Activated T-helper 1 cell treated with anti-CD3 and anti-CD28 coated beads, Interleukin-12 subunit alpha, Interleukin-12 subunit beta, Interleukin-2, Interleukin-4 antibody, amounts not matched to agents 30 ng/mL and 10 ng/mL and 1 ng/mL, durations not matched to agents 14 hours and 24 hours and 36 hours (primary cell): ENCODE measurements at regions not wholly inside any gene's neighbourhood (a gene's known extent, or its start where the extent isn't known, plus 50 kb on each side); places are given as distances from the start of the nearest gene placed in this dataset.

Experiments
- DNase-seq: peaks from one replicate; pipeline ENCODE4 v3.0.0; 2021; ENCODE audit warnings: low spot score
- H3K27ac Mint-ChIP-seq: one replicate; pipeline ENCODE4 v1.8.0; 2021; ENCODE audit warnings: mild to moderate bottlenecking, mixed read lengths
- H3K27me3 Mint-ChIP-seq: one replicate; pipeline ENCODE4 v1.8.0; 2022; ENCODE audit warnings: mild to moderate bottlenecking, moderate library complexity, mixed read lengths; ENCODE audit not compliant: insufficient read depth
- H3K36me3 Mint-ChIP-seq: one replicate; pipeline ENCODE4 v1.8.0; 2021; ENCODE audit warnings: low read depth, mixed read lengths
- H3K4me1 Mint-ChIP-seq: one replicate; pipeline ENCODE4 v1.8.0; 2021; ENCODE audit warnings: low read depth, mixed read lengths
- H3K4me3 Mint-ChIP-seq: one replicate; pipeline ENCODE4 v1.8.0; 2021; ENCODE audit warnings: mild to moderate bottlenecking, moderate library complexity, mixed read lengths
- H3K9me3 Mint-ChIP-seq: one replicate; pipeline ENCODE4 v1.8.0; 2021; ENCODE audit warnings: mixed read lengths
- intact Hi-C: fragments of 100-400 bp; cut with micrococcal nuclease; formaldehyde crosslinking; loops from one replicate; pipeline ENCODE4 v1.15.1; 2024

DNA sequence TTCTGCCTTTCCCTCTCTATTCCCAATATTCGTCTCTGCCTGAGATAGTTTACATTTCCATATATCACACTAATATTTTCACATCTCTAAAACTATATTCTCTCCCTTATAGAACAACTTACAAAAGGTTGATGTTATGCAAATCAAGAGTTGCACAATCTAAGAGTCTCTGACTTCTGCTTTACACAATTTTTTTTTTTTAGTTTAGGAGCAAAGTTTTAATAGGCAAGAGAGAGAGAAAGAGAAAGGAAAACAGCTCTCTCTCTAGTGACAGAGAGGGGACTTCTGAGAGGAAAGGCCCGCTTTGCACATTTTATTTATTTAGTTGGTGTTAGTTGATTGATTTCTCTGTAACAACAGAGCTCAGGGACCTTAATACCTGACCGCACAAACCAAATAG is 380.2 kb downstream of the TXNL1 start:
- H3K27ac Mint-ChIP-seq = no peak overlapping the region
- H3K9me3 Mint-ChIP-seq = no peaks in the 10 kb centered on the region
- H3K27me3 Mint-ChIP-seq = no peaks in the 10 kb centered on the region
- no peak for DNase-seq
- no peaks in the 10 kb centered on the region for H3K36me3 Mint-ChIP-seq
- H3K4me1 Mint-ChIP-seq = no peaks in the 10 kb centered on the region
- H3K4me3 Mint-ChIP-seq = no peak overlapping the region
- intact Hi-C loops = no loop called here

GRCh38 chr18:56257205-56257604 is 381.2 kb downstream of the TXNL1 start:
- intact Hi-C loops = no loop called here
- no peak for DNase-seq
- Mint-ChIP-seq H3K4me1 (no peaks in the 10 kb centered on the region), H3K27ac (no peak overlapping the region), H3K4me3 (no peak overlapping the region), H3K27me3 (no peaks in the 10 kb centered on the region), H3K36me3 (no peaks in the 10 kb centered on the region), H3K9me3 (no peaks in the 10 kb centered on the region)

GRCh38 chr18:56256659-56257058 is 381.7 kb downstream of the TXNL1 start:
- Mint-ChIP-seq H3K36me3 (no peaks in the 10 kb centered on the region), H3K9me3 (no peaks in the 10 kb centered on the region), H3K27ac (no peak overlapping the region), H3K27me3 (no peaks in the 10 kb centered on the region), H3K4me3 (no peak overlapping the region), H3K4me1 (no peaks in the 10 kb centered on the region)
- intact Hi-C loops = no loop called here
- no peak for DNase-seq

DNA sequence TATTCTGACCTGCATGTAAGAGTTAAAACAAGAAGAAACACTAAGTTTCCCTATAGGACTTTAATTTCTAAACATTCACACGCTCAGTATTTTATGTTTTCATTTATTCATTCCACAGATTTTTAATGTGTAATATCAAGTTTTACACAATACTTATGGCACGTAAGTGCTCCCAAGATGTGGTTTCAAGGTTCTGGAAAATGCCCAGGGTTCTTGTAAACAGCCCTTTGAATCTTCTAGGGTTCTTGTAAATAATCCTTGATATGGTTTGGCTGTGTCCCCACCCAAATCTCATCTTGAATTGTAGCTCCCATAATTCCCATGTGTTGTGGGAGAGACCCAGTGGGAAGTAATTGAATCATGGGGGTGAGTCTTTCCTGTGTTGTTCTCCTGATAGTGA is 383.0 kb downstream of the TXNL1 start:
- Mint-ChIP-seq H3K4me3 (no peak overlapping the region), H3K36me3 (no peaks in the 10 kb centered on the region), H3K4me1 (no peaks in the 10 kb centered on the region), H3K27ac (no peak overlapping the region), H3K9me3 (no peaks in the 10 kb centered on the region), H3K27me3 (no peaks in the 10 kb centered on the region)
- intact Hi-C loops = no loop called here
- no peak for DNase-seq

DNA sequence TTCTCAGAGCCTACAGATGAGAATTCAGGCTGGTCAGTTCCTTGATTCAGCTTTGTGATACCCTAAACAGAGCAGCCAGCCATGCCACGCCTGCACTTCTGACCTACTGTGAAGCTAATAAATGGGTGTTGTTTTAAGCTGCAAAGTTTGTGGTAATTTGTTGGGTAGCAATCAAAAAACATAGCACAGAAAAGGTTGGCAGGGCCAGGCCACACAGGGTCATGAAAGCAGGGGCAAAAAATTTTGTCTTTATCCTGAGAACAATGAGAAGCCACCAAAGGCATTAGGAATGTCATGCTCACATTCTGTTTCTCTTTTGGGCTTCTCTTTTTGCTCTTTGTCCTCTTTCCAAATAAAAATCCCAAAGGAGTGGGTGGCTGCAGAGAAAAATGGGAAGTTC is 385.9 kb downstream of the TXNL1 start:
- no peak overlapping the region for H3K4me3 Mint-ChIP-seq
- DNase-seq = no peak
- no peak overlapping the region for H3K27ac Mint-ChIP-seq
- intact Hi-C loops = no loop called here
- H3K4me1 Mint-ChIP-seq = no peaks in the 10 kb centered on the region
- H3K36me3 Mint-ChIP-seq = no peaks in the 10 kb centered on the region
- no peaks in the 10 kb centered on the region for H3K27me3 Mint-ChIP-seq
- no peaks in the 10 kb centered on the region for H3K9me3 Mint-ChIP-seq

DNA sequence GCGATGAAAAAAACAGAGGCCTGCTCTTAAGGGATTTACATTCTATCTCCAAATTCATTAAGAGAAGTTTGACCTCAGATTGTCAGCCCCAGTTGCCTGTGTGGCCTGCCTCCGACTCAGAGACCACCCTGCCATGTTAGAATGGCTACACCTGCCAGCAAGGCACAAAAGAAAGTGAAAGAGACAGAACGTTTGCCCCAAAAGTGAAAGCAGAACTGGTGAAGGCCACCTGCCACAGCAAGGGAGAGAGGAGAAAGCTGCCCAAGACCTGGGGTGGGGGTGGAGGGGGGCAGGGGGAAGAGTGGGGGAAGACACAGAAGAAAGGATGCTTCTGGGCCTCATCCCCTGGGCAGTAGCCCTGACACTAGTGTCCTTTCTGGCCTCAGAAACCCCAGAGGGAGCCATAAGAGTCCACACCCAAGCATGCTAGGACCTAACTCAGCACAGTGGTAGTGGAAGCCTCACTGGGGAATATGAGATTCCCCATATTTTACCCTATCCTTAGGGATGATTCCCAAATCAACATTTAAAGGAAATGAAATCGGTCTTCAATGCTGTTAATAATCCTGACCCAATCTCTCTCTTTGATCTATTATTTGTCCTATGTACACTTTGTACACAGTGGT is 389.7 kb downstream of the TXNL1 start:
- Mint-ChIP-seq H3K27me3 (no peaks in the 10 kb centered on the region), H3K36me3 (no peaks in the 10 kb centered on the region), H3K9me3 (no peaks in the 10 kb centered on the region), H3K27ac (no peak overlapping the region), H3K4me1 (no peaks in the 10 kb centered on the region), H3K4me3 (no peak overlapping the region)
- DNase-seq = no peak
- intact Hi-C loops = no loop called here

DNA sequence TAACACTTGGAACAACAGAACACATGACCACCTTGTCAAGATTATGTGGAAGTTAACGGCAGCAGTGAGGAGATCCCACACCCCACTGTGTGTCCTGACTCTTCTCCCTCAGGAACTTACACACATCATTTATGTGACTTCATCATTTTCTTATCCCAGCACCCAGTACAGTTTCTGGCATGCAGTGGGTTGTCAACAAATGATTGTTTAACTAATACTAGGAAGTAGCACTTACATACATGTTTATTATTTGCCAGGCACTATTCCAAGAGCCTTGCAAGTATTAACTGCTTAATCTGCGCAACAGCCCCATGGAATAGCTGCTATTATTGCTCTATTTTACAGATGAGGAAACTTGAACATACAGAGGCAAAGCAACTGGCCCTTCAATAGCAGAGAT is 391.5 kb downstream of the TXNL1 start:
- intact Hi-C loops = no loop called here
- no peak overlapping the region for H3K27ac Mint-ChIP-seq
- no peaks in the 10 kb centered on the region for H3K36me3 Mint-ChIP-seq
- H3K4me1 Mint-ChIP-seq = no peaks in the 10 kb centered on the region
- no peaks in the 10 kb centered on the region for H3K9me3 Mint-ChIP-seq
- no peak for DNase-seq
- H3K4me3 Mint-ChIP-seq = no peak overlapping the region
- no peaks in the 10 kb centered on the region for H3K27me3 Mint-ChIP-seq

- Mint-ChIP-seq H3K4me3 (no peak overlapping the region), H3K36me3 (no peaks in the 10 kb centered on the region), H3K27ac (no peak overlapping the region), H3K4me1 (no peaks in the 10 kb centered on the region), H3K9me3 (no peaks in the 10 kb centered on the region), H3K27me3 (no peaks in the 10 kb centered on the region)
- no peak for DNase-seq
- intact Hi-C loops = no loop called here
These were observed 392.4 kb downstream of the TXNL1 start for GRCh38 chr18:56245866-56246580.

GRCh38 chr18:56240405-56240804 is 398.0 kb downstream of the TXNL1 start:
- Mint-ChIP-seq H3K27me3 (no peaks in the 10 kb centered on the region), H3K4me3 (no peak overlapping the region), H3K4me1 (no peaks in the 10 kb centered on the region), H3K9me3 (no peaks in the 10 kb centered on the region), H3K36me3 (no peaks in the 10 kb centered on the region), H3K27ac (no peak overlapping the region)
- no peak for DNase-seq
- intact Hi-C loops = no loop called here

- no peak overlapping the region for H3K27ac Mint-ChIP-seq
- DNase-seq = no peak
- no peaks in the 10 kb centered on the region for H3K4me1 Mint-ChIP-seq
- peaks cover 2% of the 10 kb centered on the region for H3K27me3 Mint-ChIP-seq
- H3K36me3 Mint-ChIP-seq = no peaks in the 10 kb centered on the region
- no peaks in the 10 kb centered on the region for H3K9me3 Mint-ChIP-seq
- intact Hi-C loops = no loop called here
- no peak overlapping the region for H3K4me3 Mint-ChIP-seq
These were observed 399.8 kb downstream of the TXNL1 start for GRCh38 chr18:56238576-56238975.

DNA sequence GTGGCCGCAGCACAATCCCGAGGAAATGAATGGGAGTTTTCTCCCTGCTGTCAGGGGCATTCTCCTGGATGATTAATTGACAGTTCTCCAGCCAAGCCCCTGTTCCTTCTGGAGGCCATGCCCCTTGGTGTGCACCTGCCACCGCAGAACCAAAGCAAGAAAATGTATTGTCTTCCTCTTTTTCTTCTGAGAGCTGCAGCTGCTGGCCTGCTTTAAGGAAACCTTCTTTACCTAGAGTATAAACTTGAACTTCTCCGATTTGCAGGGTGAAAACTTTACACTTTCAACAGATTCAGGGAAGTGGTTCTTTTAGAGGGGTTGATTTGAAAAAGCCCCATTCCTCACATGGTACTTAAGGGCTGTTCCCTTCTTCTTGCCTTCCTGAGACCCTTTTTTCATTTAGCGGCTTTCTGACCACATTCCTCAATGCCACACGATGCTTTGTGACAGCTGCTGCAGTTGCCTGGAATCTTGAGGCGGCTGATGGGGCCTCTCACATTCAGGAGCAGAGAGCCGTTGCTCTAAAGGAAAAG is 402.8 kb downstream of the TXNL1 start:
- Mint-ChIP-seq H3K9me3 (peaks cover 2% of the 10 kb centered on the region), H3K27me3 (peaks cover 2% of the 10 kb centered on the region), H3K4me1 (no peaks in the 10 kb centered on the region), H3K4me3 (no peak overlapping the region), H3K27ac (no peak overlapping the region), H3K36me3 (no peaks in the 10 kb centered on the region)
- intact Hi-C loops = no loop called here
- DNase-seq = no peak

GRCh38 chr18:56235071-56235470 is 403.3 kb downstream of the TXNL1 start:
- Mint-ChIP-seq H3K36me3 (no peaks in the 10 kb centered on the region), H3K27me3 (peaks cover 2% of the 10 kb centered on the region), H3K9me3 (peaks cover 6% of the 10 kb centered on the region), H3K27ac (no peak overlapping the region), H3K4me3 (no peak overlapping the region), H3K4me1 (no peaks in the 10 kb centered on the region)
- intact Hi-C loops = no loop called here
- no peak for DNase-seq

- H3K4me3 Mint-ChIP-seq = no peak overlapping the region
- H3K9me3 Mint-ChIP-seq = peaks cover 11% of the 10 kb centered on the region
- intact Hi-C loops = no loop called here
- H3K4me1 Mint-ChIP-seq = no peaks in the 10 kb centered on the region
- H3K36me3 Mint-ChIP-seq = no peaks in the 10 kb centered on the region
- peaks cover 2% of the 10 kb centered on the region for H3K27me3 Mint-ChIP-seq
- H3K27ac Mint-ChIP-seq = no peak overlapping the region
- DNase-seq = no peak
These were observed 404.8 kb downstream of the TXNL1 start for GRCh38 chr18:56233595-56233994.
